ENCODE measurements at regions not wholly inside any gene's neighbourhood (a gene's known extent, or its start where the extent isn't known, plus 50 kb on each side); places are given as distances from the start of the nearest gene placed in this dataset.

GRCh38 chr3:111438283-111438682 is 103.7 kb upstream of the CD96 start:
- in situ Hi-C loops (cut with MboI; ENCODE audit: low sequenced_read_pairs, unreplicated experiment): no loop called here
- no peak for TF ChIP-seq CTCF (IDR thresholded peaks at IDR 0.05; ENCODE audit: borderline replicate concordance, control extremely low read depth, extremely low read depth, insufficient read depth, missing control alignments)
- no peak for DNase-seq (ENCODE audit: low spot score)

- TF ChIP-seq CTCF (IDR thresholded peaks at IDR 0.05; ENCODE audit: borderline replicate concordance, control extremely low read depth, extremely low read depth, insufficient read depth, missing control alignments): no peak
Observed at GRCh38 chr3:111454551-111454950, 87.4 kb upstream of the CD96 start.

GRCh38 chr3:111465081-111465670 is 76.8 kb upstream of the CD96 start:
- TF ChIP-seq CTCF (IDR thresholded peaks at IDR 0.05; ENCODE audit: borderline replicate concordance, control extremely low read depth, extremely low read depth, insufficient read depth, missing control alignments): no peak
- no peak for DNase-seq (ENCODE audit: low spot score)
- in situ Hi-C loops (cut with MboI; ENCODE audit: low sequenced_read_pairs, unreplicated experiment): no loop called here

More at GRCh38 chr3:111454551-111454950, 87.4 kb upstream of the CD96 start:
- no peak for DNase-seq (ENCODE audit: low spot score)
- in situ Hi-C loops (cut with MboI; ENCODE audit: low sequenced_read_pairs, unreplicated experiment): no loop called here

GRCh38 chr3:111470032-111470431 is 72.0 kb upstream of the CD96 start:
- in situ Hi-C loops (cut with MboI; ENCODE audit: low sequenced_read_pairs, unreplicated experiment): no loop called here
- no peak for TF ChIP-seq CTCF (IDR thresholded peaks at IDR 0.05; ENCODE audit: borderline replicate concordance, control extremely low read depth, extremely low read depth, insufficient read depth, missing control alignments)
- no peak for DNase-seq (ENCODE audit: low spot score)

- DNase-seq (ENCODE audit: low spot score): no peak
- TF ChIP-seq CTCF (IDR thresholded peaks at IDR 0.05; ENCODE audit: borderline replicate concordance, control extremely low read depth, extremely low read depth, insufficient read depth, missing control alignments): no peak
- in situ Hi-C loops (cut with MboI; ENCODE audit: low sequenced_read_pairs, unreplicated experiment): no loop called here
Observed at GRCh38 chr3:111471831-111472230, 70.2 kb upstream of the CD96 start.

- no peak for TF ChIP-seq CTCF (IDR thresholded peaks at IDR 0.05; ENCODE audit: borderline replicate concordance, control extremely low read depth, extremely low read depth, insufficient read depth, missing control alignments)
- DNase-seq (ENCODE audit: low spot score): no peak
- in situ Hi-C loops (cut with MboI; ENCODE audit: low sequenced_read_pairs, unreplicated experiment): no loop called here
Observed at GRCh38 chr3:111472556-111472955, 69.4 kb upstream of the CD96 start.

All from GM13976 (cell line).